Trophoblast cell (in vitro differentiated cells and primary cell): ENCODE measurements at regions not wholly inside any gene's neighbourhood (a gene's known extent, or its start where the extent isn't known, plus 50 kb on each side); places are given as distances from the start of the nearest gene placed in this dataset.
"Not testable (repeated sequence)": the region's sequence is repeated elsewhere in the genome, so short reads cannot be mapped to it uniquely, and the experiment has no call there.

ENCODE experiments used
- DNase-seq, 2 donors: peaks; one replicate each; pipeline ENCODE4 v3.0.0-alpha.2; 2016
- H2AFZ ChIP-seq: 2 replicates; pipeline ENCODE4 v1.6.1; 2013; ENCODE audit warnings: low read length, moderate library complexity, mild to moderate bottlenecking; ENCODE audit not compliant: insufficient read depth, poor library complexity
- H2AK5ac ChIP-seq: 2 replicates; pipeline ENCODE4 v1.6.1; 2013; ENCODE audit warnings: mild to moderate bottlenecking, low read length
- H2BK120ac ChIP-seq: 2 replicates; pipeline ENCODE4 v1.6.1; 2013; ENCODE audit warnings: low read length, mild to moderate bottlenecking, moderate library complexity; ENCODE audit not compliant: insufficient read depth, poor library complexity
- H2BK12ac ChIP-seq: 2 replicates; pipeline ENCODE4 v1.6.1; 2013; ENCODE audit warnings: mild to moderate bottlenecking, low read length, moderate library complexity
- H2BK5ac ChIP-seq: 2 replicates; pipeline ENCODE4 v1.6.1; 2013; ENCODE audit warnings: low read length, low read depth, moderate library complexity, mild to moderate bottlenecking; ENCODE audit not compliant: poor library complexity
- H3K14ac ChIP-seq: 2 replicates; pipeline ENCODE4 v1.6.1; 2013; ENCODE audit warnings: mild to moderate bottlenecking, low read length
- H3K18ac ChIP-seq: 2 replicates; pipeline ENCODE4 v1.6.1; 2013; ENCODE audit warnings: mild to moderate bottlenecking, low read length
- H3K23ac ChIP-seq: 2 replicates; pipeline ENCODE4 v1.6.1; 2013; ENCODE audit warnings: low read length
- H3K27ac ChIP-seq: 2 replicates; pipeline ENCODE4 v1.5.1; 2013; ENCODE audit warnings: low read depth, mild to moderate bottlenecking, inconsistent platforms, low read length, moderate library complexity
- H3K27me3 ChIP-seq: 2 replicates; pipeline ENCODE4 v1.6.1; 2013; ENCODE audit warnings: inconsistent platforms, mild to moderate bottlenecking, low read length, moderate library complexity; ENCODE audit not compliant: insufficient read depth
- H3K36me3 ChIP-seq, 2 experiments: 1 replicate in 1 of 2; 2 replicates in 1 of 2; pipeline ENCODE4 v1.6.1; 2013; ENCODE audit warnings: low read length in 2 of 2, mild to moderate bottlenecking in 2 of 2, moderate library complexity in 1 of 2; ENCODE audit not compliant: insufficient read depth in 2 of 2, control insufficient read depth in 1 of 2
- H3K4ac ChIP-seq: 2 replicates; pipeline ENCODE4 v1.6.1; 2013; ENCODE audit warnings: low read depth, mild to moderate bottlenecking, low read length, moderate library complexity
- H3K4me1 ChIP-seq, 2 experiments: 1 replicate in 1 of 2; 2 replicates in 1 of 2; pipeline ENCODE4 v1.6.1; 2013; ENCODE audit warnings: low read length in 2 of 2, mild to moderate bottlenecking in 2 of 2, moderate library complexity in 1 of 2; ENCODE audit not compliant: insufficient read depth in 2 of 2, control insufficient read depth in 1 of 2
- H3K4me2 ChIP-seq: 2 replicates; pipeline ENCODE4 v1.6.1; 2013; ENCODE audit warnings: inconsistent platforms, mild to moderate bottlenecking, low read length, moderate library complexity
- H3K4me3 ChIP-seq: 2 replicates; pipeline ENCODE4 v1.5.1; 2013; ENCODE audit warnings: mild to moderate bottlenecking, low read depth, low read length, inconsistent platforms
- H3K79me1 ChIP-seq: one replicate; pipeline ENCODE4 v1.6.1; 2013; ENCODE audit warnings: low read length
- H3K79me2 ChIP-seq: 2 replicates; pipeline ENCODE4 v1.6.1; 2013; ENCODE audit warnings: low read length, mild to moderate bottlenecking; ENCODE audit not compliant: control insufficient read depth, insufficient read depth, poor library complexity
- H3K9ac ChIP-seq: 2 replicates; pipeline ENCODE4 v1.6.1; 2013; ENCODE audit warnings: mild to moderate bottlenecking, low read length
- H3K9me3 ChIP-seq: 2 replicates; pipeline ENCODE4 v1.6.1; 2013; ENCODE audit warnings: low read depth, mild to moderate bottlenecking, control low read depth, inconsistent platforms, low read length; ENCODE audit not compliant: insufficient read depth
- H4K12ac ChIP-seq: 2 replicates; pipeline ENCODE4 v1.6.1; 2013; ENCODE audit warnings: low read depth, mild to moderate bottlenecking, low read length, moderate library complexity
- H4K8ac ChIP-seq: 2 replicates; pipeline ENCODE4 v1.6.1; 2013; ENCODE audit warnings: low read depth, mild to moderate bottlenecking, low read length, moderate library complexity
- H4K91ac ChIP-seq: one replicate; pipeline ENCODE4 v1.6.1; 2013; ENCODE audit warnings: low read depth, mild to moderate bottlenecking, low read length, moderate library complexity
- WGBS: extraction: QIAGEN DNeasy Blood & Tissue Kit; methylation state at CpG from one replicate; pipeline ENCODE4 v1.1.7; 2013; ENCODE audit warnings: missing lambda C conversion rate; ENCODE audit not compliant: insufficient read length, insufficient coverage; ENCODE audit errors: extremely low coverage; 5-methylcytosine and 5-hydroxymethylcytosine counted together

DNA sequence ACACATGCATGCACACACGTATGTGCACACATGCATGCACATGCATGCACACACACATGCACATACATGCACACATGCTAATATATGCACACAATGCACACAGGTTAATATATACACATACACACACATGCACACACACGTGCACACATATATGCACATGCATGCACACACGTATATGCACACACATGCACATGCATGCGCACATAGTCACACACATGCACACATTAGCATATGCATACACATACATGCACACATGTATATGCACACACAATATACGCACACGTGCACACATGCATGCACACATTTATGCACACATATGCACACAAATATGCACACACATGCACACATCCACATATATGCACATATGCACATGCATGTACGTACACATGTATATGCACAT lies 506.8 kb downstream of the MATN1 start:
- no CpG with 5 or more reads among the region's 7 CpGs for WGBS
- no peaks in the 10 kb centered on the region for H3K27me3 ChIP-seq

DNA sequence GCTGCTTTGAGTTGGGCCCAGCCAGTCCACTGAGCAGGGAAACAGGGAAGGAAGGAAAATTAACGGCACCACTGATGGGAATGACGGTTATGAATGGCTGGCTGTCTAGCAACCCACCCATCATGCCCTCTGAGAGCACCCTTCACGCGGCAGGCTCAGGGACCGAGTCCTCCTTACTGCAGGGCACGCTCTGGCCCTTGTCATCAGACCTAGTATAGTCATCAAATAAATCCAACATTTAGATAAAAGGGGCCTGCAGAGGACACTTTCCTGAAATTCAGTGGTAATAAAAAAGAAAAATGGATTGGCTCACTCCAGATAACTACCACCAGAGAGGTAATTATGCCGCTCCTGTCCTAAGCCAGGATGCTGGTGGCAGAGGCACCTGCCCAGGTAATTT lies 509.4 kb downstream of the MATN1 start:
- peaks cover 5% of the 10 kb centered on the region for H3K9me3 ChIP-seq
- H3K79me2 ChIP-seq = no peaks in the 10 kb centered on the region
- H4K8ac ChIP-seq = no peak overlapping the region
- H3K4me3 ChIP-seq = no peak overlapping the region
- no peaks in the 10 kb centered on the region for H3K36me3 ChIP-seq
- no peak overlapping the region for H4K12ac ChIP-seq
- H3K23ac ChIP-seq = no peak overlapping the region
- H2BK5ac ChIP-seq = no peak overlapping the region
- H2AFZ ChIP-seq = no peak overlapping the region
- H2AK5ac ChIP-seq = no peak overlapping the region
- no peak overlapping the region for H3K18ac ChIP-seq
- H2BK120ac ChIP-seq = no peak overlapping the region
- no peak overlapping the region for H3K9ac ChIP-seq
- H4K91ac ChIP-seq = no peak overlapping the region
- H3K27me3 ChIP-seq = no peaks in the 10 kb centered on the region
- no peaks in the 10 kb centered on the region for H3K79me1 ChIP-seq
- H3K4me1 ChIP-seq = no peaks in the 10 kb centered on the region
- WGBS = no CpG with 5 or more reads among the region's 7 CpGs
- H2BK12ac ChIP-seq = no peak overlapping the region
- H3K14ac ChIP-seq = no peak overlapping the region
- no peak overlapping the region for H3K27ac ChIP-seq
- H3K4me2 ChIP-seq = no peak overlapping the region
- no peak for DNase-seq
- no peak overlapping the region for H3K4ac ChIP-seq

More for the DNA sequence above, 506.8 kb downstream of the MATN1 start:
- no peak overlapping the region for H3K9ac ChIP-seq
- no peak overlapping the region for H3K27ac ChIP-seq
- no peak overlapping the region for H3K4me3 ChIP-seq
- H2AFZ ChIP-seq = no peak overlapping the region
- peaks cover 5% of the 10 kb centered on the region for H3K9me3 ChIP-seq
- no peak overlapping the region for H3K4me2 ChIP-seq
- DNase-seq = no peak
- no peak overlapping the region for H3K4ac ChIP-seq
- H3K79me1 ChIP-seq = no peaks in the 10 kb centered on the region
- no peak overlapping the region for H2BK5ac ChIP-seq
- no peak overlapping the region for H4K8ac ChIP-seq
- no peak overlapping the region for H3K14ac ChIP-seq
- H3K18ac ChIP-seq = no peak overlapping the region
- no peak overlapping the region for H2AK5ac ChIP-seq
- no peak overlapping the region for H4K91ac ChIP-seq
- H2BK120ac ChIP-seq = no peak overlapping the region
- no peaks in the 10 kb centered on the region for H3K36me3 ChIP-seq
- H3K4me1 ChIP-seq = no peaks in the 10 kb centered on the region
- H3K23ac ChIP-seq = peak overlapping the region; percentile 1
- H2BK12ac ChIP-seq = no peak overlapping the region
- H3K79me2 ChIP-seq = no peaks in the 10 kb centered on the region
- H4K12ac ChIP-seq = no peak overlapping the region

DNA sequence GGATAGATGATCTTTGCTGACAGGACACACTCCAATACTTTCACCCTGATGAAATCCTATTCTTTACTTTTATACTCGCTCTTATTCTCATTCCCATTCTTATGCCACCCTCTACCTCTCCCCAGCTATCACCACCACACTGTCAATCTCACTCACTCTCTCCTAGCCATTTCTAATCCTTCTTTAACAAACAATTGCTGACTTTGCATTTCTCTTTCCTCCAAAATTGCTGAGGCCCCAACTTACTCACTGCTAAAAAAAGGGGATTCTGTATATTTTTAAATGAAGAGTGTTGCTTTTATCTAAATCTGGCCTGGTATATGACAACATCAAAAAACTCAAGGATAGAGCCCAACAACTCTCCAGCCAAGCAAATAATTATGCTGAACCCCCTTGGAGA lies 515.4 kb downstream of the MATN1 start:
- H3K27me3 ChIP-seq, H2BK5ac ChIP-seq, H3K14ac ChIP-seq, H4K91ac ChIP-seq, H3K4ac ChIP-seq, H3K18ac ChIP-seq, H2BK120ac ChIP-seq, H2AFZ ChIP-seq, H3K23ac ChIP-seq, H3K4me3 ChIP-seq, H3K36me3 ChIP-seq, H3K4me2 ChIP-seq, H4K8ac ChIP-seq, H3K79me1 ChIP-seq, H2BK12ac ChIP-seq, H4K12ac ChIP-seq, H3K9me3 ChIP-seq, H3K9ac ChIP-seq, H3K4me1 ChIP-seq, H3K79me2 ChIP-seq, H2AK5ac ChIP-seq, H3K27ac ChIP-seq, DNase-seq: not testable (repeated sequence)
- WGBS = no CpG with 5 or more reads among the region's 1 CpG

DNA sequence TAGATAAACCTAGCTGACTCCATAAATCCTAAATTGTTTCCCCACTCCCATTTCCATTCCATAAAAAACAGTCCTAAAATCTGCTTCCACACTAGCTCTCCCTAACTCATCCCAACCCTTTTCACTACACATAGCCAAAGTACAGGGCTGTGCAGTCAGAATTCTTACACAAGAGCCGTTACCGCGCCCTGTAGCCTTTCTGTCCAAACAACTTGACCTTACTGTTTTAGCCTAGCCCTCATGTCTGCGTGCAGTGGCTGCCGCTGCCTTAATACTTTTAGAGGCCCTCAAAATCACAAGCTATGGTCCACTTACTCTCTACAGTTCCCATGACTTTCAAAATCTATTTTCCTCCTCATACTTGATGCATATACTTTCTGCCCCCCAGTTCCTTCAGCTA lies 516.8 kb downstream of the MATN1 start:
- not testable (repeated sequence) for H4K12ac ChIP-seq, H3K36me3 ChIP-seq, H3K27ac ChIP-seq, H2BK12ac ChIP-seq, H3K23ac ChIP-seq, H3K27me3 ChIP-seq, H4K91ac ChIP-seq, H3K18ac ChIP-seq, H2AFZ ChIP-seq, H3K79me1 ChIP-seq, H3K14ac ChIP-seq, DNase-seq, H3K9me3 ChIP-seq, H3K4ac ChIP-seq, H2AK5ac ChIP-seq, H3K79me2 ChIP-seq, H4K8ac ChIP-seq, H2BK120ac ChIP-seq, H3K4me2 ChIP-seq, H3K9ac ChIP-seq, H3K4me3 ChIP-seq, H3K4me1 ChIP-seq, H2BK5ac ChIP-seq
- WGBS = no CpG with 5 or more reads among the region's 5 CpGs
